OCI-LY7 (cell line): ENCODE measurements at regions not wholly inside any gene's neighbourhood (a gene's known extent, or its start where the extent isn't known, plus 50 kb on each side); places are given as distances from the start of the nearest gene placed in this dataset.

Source experiments
- CTCF ChIP-seq: fragments of 200-600 bp; sonication (generic); conservative IDR thresholded peaks from 2 replicates; pipeline ENCODE4 v1.5.1; 2014; ENCODE audit warnings: mild to moderate bottlenecking, antibody characterized with exemption, low read length, moderate library complexity, mixed read lengths
- EZH2phosphoT487 ChIP-seq: fragments of 200-600 bp; sonication (generic); IDR thresholded peaks from 2 replicates; pipeline ENCODE4 v1.6.1; 2018; ENCODE audit warnings: low read depth, borderline replicate concordance, mild to moderate bottlenecking, mixed run types, antibody characterized with exemption, low read length, moderate library complexity, mixed read lengths

GRCh38 chr6:97459535-97459934, 176.5 kb upstream of the MMS22L start:
- no peak for TF ChIP-seq CTCF
- no peak for TF ChIP-seq EZH2phosphoT487
